ENCODE measurements at regions not wholly inside any gene's neighbourhood (a gene's known extent, or its start where the extent isn't known, plus 50 kb on each side); places are given as distances from the start of the nearest gene placed in this dataset.

GRCh38 chr3:153072382-153072781 is 89.6 kb upstream of the RAP2B start:
- Histone ChIP-seq H3K9me3 (no peaks in the 10 kb centered on the region), H3K4me3 (no peak overlapping the region), H3K27me3 (no peaks in the 10 kb centered on the region), H3K27ac (no peak overlapping the region), H3K4me1 (peaks cover 0 to 10% (median 0%) of the 10 kb centered on the region in 4 donors), H3K36me3 (no peaks in the 10 kb centered on the region)
- WGBS, 5 donors: 78 to 84% (median 82%) methylated on average over 2 of the region's 2 CpGs
- no peak for DNase-seq
- intact Hi-C loops (cut with DNase I; ENCODE audit: low total_unique reads): no loop called here
- no peak for TF ChIP-seq POLR2AphosphoS5 (IDR thresholded peaks at IDR 0.05)
- TF ChIP-seq POLR2A (IDR thresholded peaks at IDR 0.05): no peak
- no peak for TF ChIP-seq EP300 (IDR thresholded peaks at IDR 0.05)
- TF ChIP-seq, protein P1, sequence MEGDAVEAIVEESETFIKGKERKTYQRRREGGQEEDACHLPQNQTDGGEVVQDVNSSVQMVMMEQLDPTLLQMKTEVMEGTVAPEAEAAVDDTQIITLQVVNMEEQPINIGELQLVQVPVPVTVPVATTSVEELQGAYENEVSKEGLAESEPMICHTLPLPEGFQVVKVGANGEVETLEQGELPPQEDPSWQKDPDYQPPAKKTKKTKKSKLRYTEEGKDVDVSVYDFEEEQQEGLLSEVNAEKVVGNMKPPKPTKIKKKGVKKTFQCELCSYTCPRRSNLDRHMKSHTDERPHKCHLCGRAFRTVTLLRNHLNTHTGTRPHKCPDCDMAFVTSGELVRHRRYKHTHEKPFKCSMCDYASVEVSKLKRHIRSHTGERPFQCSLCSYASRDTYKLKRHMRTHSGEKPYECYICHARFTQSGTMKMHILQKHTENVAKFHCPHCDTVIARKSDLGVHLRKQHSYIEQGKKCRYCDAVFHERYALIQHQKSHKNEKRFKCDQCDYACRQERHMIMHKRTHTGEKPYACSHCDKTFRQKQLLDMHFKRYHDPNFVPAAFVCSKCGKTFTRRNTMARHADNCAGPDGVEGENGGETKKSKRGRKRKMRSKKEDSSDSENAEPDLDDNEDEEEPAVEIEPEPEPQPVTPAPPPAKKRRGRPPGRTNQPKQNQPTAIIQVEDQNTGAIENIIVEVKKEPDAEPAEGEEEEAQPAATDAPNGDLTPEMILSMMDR (IDR thresholded peaks at IDR 0.05): no peak

GRCh38 chr3:153072856-153073255 is 89.2 kb upstream of the RAP2B start:
- H3K27ac ChIP-seq: no peak overlapping the region
- DNase-seq: no peak
- no peak overlapping the region for H3K4me3 ChIP-seq
- H3K4me1 ChIP-seq: peaks cover 0 to 10% (median 0%) of the 10 kb centered on the region in 4 donors
- H3K36me3 ChIP-seq: no peaks in the 10 kb centered on the region
- H3K27me3 ChIP-seq: no peaks in the 10 kb centered on the region
- WGBS, 5 donors: 64 to 94% (median 85%) methylated on average over 5 of the region's 5 CpGs
- intact Hi-C loops (cut with DNase I; ENCODE audit: low total_unique reads): no loop called here
- no peaks in the 10 kb centered on the region for H3K9me3 ChIP-seq
- TF ChIP-seq, protein P1 (IDR thresholded peaks at IDR 0.05): no peak
- no peak for TF ChIP-seq EP300 (IDR thresholded peaks at IDR 0.05)
- TF ChIP-seq POLR2A (IDR thresholded peaks at IDR 0.05): no peak
- no peak for TF ChIP-seq POLR2AphosphoS5 (IDR thresholded peaks at IDR 0.05)

GRCh38 chr3:153073636-153074035 is 88.4 kb upstream of the RAP2B start:
- no peaks in the 10 kb centered on the region for H3K27me3 ChIP-seq
- H3K9me3 ChIP-seq: no peaks in the 10 kb centered on the region
- TF ChIP-seq, protein P1 (IDR thresholded peaks at IDR 0.05): no peak
- no peak for TF ChIP-seq POLR2A (IDR thresholded peaks at IDR 0.05)
- TF ChIP-seq EP300 (IDR thresholded peaks at IDR 0.05): no peak
- no peak for TF ChIP-seq POLR2AphosphoS5 (IDR thresholded peaks at IDR 0.05)
- H3K4me1 ChIP-seq: peaks cover 0 to 10% (median 0%) of the 10 kb centered on the region in 4 donors
- no peaks in the 10 kb centered on the region for H3K36me3 ChIP-seq
- H3K27ac ChIP-seq: no peak overlapping the region
- intact Hi-C loops (cut with DNase I; ENCODE audit: low total_unique reads): no loop called here
- no peak overlapping the region for H3K4me3 ChIP-seq
- WGBS, 5 donors: 61 to 76% (median 74%) methylated on average over 5 of the region's 5 CpGs
- no peak for DNase-seq

DNA sequence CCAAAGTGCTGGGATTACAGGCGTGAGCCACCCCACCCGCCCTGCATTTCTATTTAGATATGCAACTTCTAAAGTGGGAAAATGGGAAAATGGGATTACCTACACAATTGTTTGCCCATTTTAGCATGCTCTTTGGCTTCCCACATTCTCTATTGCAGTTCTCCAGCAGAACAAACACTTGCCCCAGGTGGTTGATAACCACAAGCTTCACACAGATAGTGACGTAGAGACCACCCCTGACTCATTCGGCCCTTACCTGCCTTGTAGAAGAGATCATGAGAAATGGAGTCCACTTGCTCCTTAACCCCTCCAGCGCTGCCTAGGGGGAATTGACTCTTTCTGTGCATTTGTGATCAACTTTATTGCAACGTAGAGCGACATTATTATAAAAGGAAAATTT is 83.2 kb upstream of the RAP2B start:
- H3K9me3 ChIP-seq: no peaks in the 10 kb centered on the region
- 64 to 81% (median 78%) methylated on average over 7 of the region's 7 CpGs for WGBS, 5 donors
- no peak overlapping the region for H3K4me3 ChIP-seq
- DNase-seq: no peak
- no peaks in the 10 kb centered on the region for H3K27me3 ChIP-seq
- H3K36me3 ChIP-seq: no peaks in the 10 kb centered on the region
- H3K4me1 ChIP-seq: no peaks in the 10 kb centered on the region
- H3K27ac ChIP-seq: no peak overlapping the region
- intact Hi-C loops (cut with DNase I; ENCODE audit: low total_unique reads): no loop called here
- no peak for TF ChIP-seq EP300 (IDR thresholded peaks at IDR 0.05)
- TF ChIP-seq, protein P1 (IDR thresholded peaks at IDR 0.05): no peak
- TF ChIP-seq POLR2AphosphoS5 (IDR thresholded peaks at IDR 0.05): no peak
- TF ChIP-seq POLR2A (IDR thresholded peaks at IDR 0.05): no peak
